SK-N-SH (cell line): ENCODE measurements at regions not wholly inside any gene's neighbourhood (a gene's known extent, or its start where the extent isn't known, plus 50 kb on each side); places are given as distances from the start of the nearest gene placed in this dataset.
A peak's percentile ranks its signal among the peaks of the same experiment; 100 is the strongest.

ENCODE experiments used
- CTCF ChIA-PET: fragments of 300-600, 350-600 bp; formaldehyde crosslinking; extraction: SDS; loops from one replicate; lab custom pipeline; 2021; lab: Yijun Ruan, JAX
- POLR2A ChIA-PET: fragments of 350-600 bp; sonication (Branson Sonifier 250); formaldehyde crosslinking; extraction: SDS; loops from one replicate; lab custom pipeline; 2020; ENCODE audit warnings: antibody characterized with exemption, inconsistent platforms; lab: Yijun Ruan, JAX
- DNase-seq: peaks from one replicate; pipeline ENCODE4 v3.0.0; 2012
- H2AFZ ChIP-seq: fragments of 200-600 bp; sonication (generic); 2 replicates; pipeline ENCODE4 v1.8.1; 2016; ENCODE audit warnings: antibody characterized with exemption, mild to moderate bottlenecking, low read depth
- H3F3A ChIP-seq: fragments of 200-600 bp; sonication (generic); replicated peaks from 2 replicates; pipeline ENCODE3; 2016; ENCODE audit warnings: antibody characterized with exemption, mild to moderate bottlenecking; ENCODE audit not compliant: insufficient read depth
- H3K27ac ChIP-seq, 2 experiments: fragments of 200-500 bp in 1 of 2; fragments of 200-600 bp in 1 of 2; sonication (Bioruptor generic) in 1 of 2; sonication (generic), shearing (Covaris generic) in 1 of 2; 2 replicates each; pipeline versions ENCODE4 v1.5.1 to v1.6.1; 2014 to 2016; ENCODE audit warnings: low read depth in 2 of 2, inconsistent platforms in 1 of 2, low read length in 1 of 2, mild to moderate bottlenecking in 1 of 2, mixed read lengths in 1 of 2
- H3K27me3 ChIP-seq: fragments of 200-600 bp; sonication (generic), shearing (Covaris generic); 2 replicates; pipeline ENCODE4 v1.6.1; 2016; ENCODE audit warnings: mixed run types; ENCODE audit not compliant: insufficient read depth
- H3K36me3 ChIP-seq, 2 experiments: fragments of 200-500 bp in 1 of 2; fragments of 200-600 bp in 1 of 2; sonication (Bioruptor generic) in 1 of 2; sonication (generic) in 1 of 2; replicated peaks in 1 of 2; 2 replicates each; pipeline versions ENCODE3 to v1.5.1; 2014 to 2016; ENCODE audit warnings: low read length in 1 of 2, mild to moderate bottlenecking in 1 of 2; ENCODE audit not compliant: insufficient read depth in 2 of 2, control insufficient read depth in 1 of 2
- H3K4me1 ChIP-seq, 2 experiments: fragments of 200-500 bp in 1 of 2; fragments of 200-600 bp in 1 of 2; sonication (Bioruptor generic) in 1 of 2; sonication (generic), shearing (Covaris generic) in 1 of 2; 2 replicates each; pipeline versions ENCODE4 v1.5.1 to v1.6.1; 2014 to 2016; ENCODE audit warnings: low read depth in 1 of 2, low read length in 1 of 2, mixed run types in 1 of 2; ENCODE audit not compliant: insufficient read depth in 2 of 2, control insufficient read depth in 1 of 2
- H3K4me2 ChIP-seq: fragments of 200-600 bp; sonication (generic), shearing (Covaris generic); 2 replicates; pipeline ENCODE4 v1.6.1; 2017; ENCODE audit warnings: mixed run types
- H3K4me3 ChIP-seq, 2 experiments: fragments of 200-500 bp in 1 of 2; fragments of 200-600 bp in 1 of 2; sonication (Bioruptor generic) in 1 of 2; sonication (generic), shearing (Covaris generic) in 1 of 2; 2 replicates each; pipeline versions ENCODE4 v1.5.1 to v1.8.1; 2014 to 2016; ENCODE audit warnings: low read depth in 2 of 2, inconsistent platforms in 1 of 2, low read length in 1 of 2, mild to moderate bottlenecking in 1 of 2, mixed read lengths in 1 of 2, moderate library complexity in 1 of 2
- H3K79me2 ChIP-seq: fragments of 200-600 bp; sonication (generic); 2 replicates; pipeline ENCODE4 v1.8.1; 2017; ENCODE audit warnings: mild to moderate bottlenecking; ENCODE audit not compliant: insufficient read depth
- H3K9ac ChIP-seq: fragments of 200-600 bp; sonication (generic); 2 replicates; pipeline ENCODE4 v1.6.1; 2017; ENCODE audit warnings: mixed run types
- H3K9me2 ChIP-seq: fragments of 200-600 bp; sonication (generic); 2 replicates; pipeline ENCODE4 v1.6.1; 2017; ENCODE audit warnings: mixed run types
- H3K9me3 ChIP-seq: fragments of 200-600 bp; sonication (generic); 2 replicates; pipeline ENCODE4 v1.6.1; 2017; ENCODE audit warnings: mixed run types, mild to moderate bottlenecking, moderate library complexity
- H4K20me1 ChIP-seq: fragments of 200-600 bp; sonication (generic); 2 replicates; pipeline ENCODE4 v1.6.1; 2017; ENCODE audit warnings: mild to moderate bottlenecking, mixed run types; ENCODE audit not compliant: insufficient read depth
- CHD2 ChIP-seq: fragments of 150-350 bp; IDR thresholded peaks from 2 replicates; pipeline ENCODE4 v1.6.1; 2018; ENCODE audit warnings: low read length; ENCODE audit not compliant: partially characterized antibody
- FOSL2 ChIP-seq: IDR thresholded peaks from 2 replicates; pipeline ENCODE4 v1.4.0; 2012; ENCODE audit warnings: low read depth, mild to moderate bottlenecking, moderate library complexity, borderline replicate concordance
- GABPA ChIP-seq: IDR thresholded peaks from 2 replicates; pipeline ENCODE4 v1.4.0; 2012; ENCODE audit warnings: low read depth, mild to moderate bottlenecking
- GATA2 ChIP-seq: sonication (generic); formaldehyde crosslinking; IDR thresholded peaks from 2 replicates; pipeline ENCODE4 v1.5.0; 2020; ENCODE audit warnings: mild to moderate bottlenecking, missing genetic modification reagents
- MXI1 ChIP-seq: IDR thresholded peaks from 2 replicates; pipeline ENCODE4 v1.6.1; 2012; ENCODE audit warnings: mild to moderate bottlenecking, low read depth, low read length, improper control_type of control experiment
- NFIC ChIP-seq: IDR thresholded peaks from 2 replicates; pipeline ENCODE4 v1.4.0; 2012; ENCODE audit warnings: borderline replicate concordance
- NRF1 ChIP-seq: IDR thresholded peaks from 2 replicates; pipeline ENCODE4 v1.6.1; 2012; ENCODE audit warnings: low read depth, mild to moderate bottlenecking, low read length
- PBX3 ChIP-seq: IDR thresholded peaks from 2 replicates; pipeline ENCODE4; 2012
- RAD21 ChIP-seq: IDR thresholded peaks from 2 replicates; pipeline ENCODE4 v1.6.1; 2012; ENCODE audit warnings: mild to moderate bottlenecking, low read length
- RFX5 ChIP-seq: IDR thresholded peaks from 2 replicates; pipeline ENCODE4 v1.6.1; 2012; ENCODE audit warnings: mild to moderate bottlenecking, improper control_type of control experiment, low read length
- RXRA ChIP-seq: IDR thresholded peaks from 2 replicates; pipeline ENCODE4 v1.4.0; 2012; ENCODE audit warnings: low read depth, mild to moderate bottlenecking, borderline replicate concordance
- SMC3 ChIP-seq: IDR thresholded peaks from 2 replicates; pipeline ENCODE4 v1.6.1; 2012; ENCODE audit warnings: low read depth, low read length, improper control_type of control experiment
- TAF1 ChIP-seq: IDR thresholded peaks from 2 replicates; pipeline ENCODE4 v1.6.1; 2012; ENCODE audit warnings: low read depth, mild to moderate bottlenecking, low read length, moderate library complexity, borderline replicate concordance
- TCF12 ChIP-seq: IDR thresholded peaks from 2 replicates; pipeline ENCODE4 v1.4.0; 2012
- TEAD4 ChIP-seq: IDR thresholded peaks from 2 replicates; pipeline ENCODE4 v1.4.0; 2012; ENCODE audit warnings: mild to moderate bottlenecking, borderline replicate concordance; ENCODE audit not compliant: insufficient read depth
- YY1 ChIP-seq: IDR thresholded peaks from 2 replicates; pipeline ENCODE4 v1.4.0; 2012; ENCODE audit warnings: low read depth, mild to moderate bottlenecking
- WGBS: methylation state at CpG from one replicate; pipeline ENCODE4 v1.1.6; 2017; ENCODE audit warnings: low lambda C conversion rate; 5-methylcytosine and 5-hydroxymethylcytosine counted together
- TF ChIP-seq, protein P1 (sequence below): IDR thresholded peaks from 2 replicates; pipeline ENCODE4 v1.4.0; 2012; ENCODE audit warnings: low read depth, borderline replicate concordance
- TF ChIP-seq, protein P2 (sequence below): IDR thresholded peaks from 2 replicates; pipeline ENCODE4 v1.4.0; 2012; ENCODE audit warnings: low read depth

GRCh38 chr11:80529726-80530125 is 1088.9 kb upstream of the TENM4 start (continued):
- TF ChIP-seq PBX3 (no peak), MXI1 (0 out of 2 replicates have a peak, but pooled peaks have one; percentile 25), NRF1 (no peak), SMC3 (no peak), RXRA (no peak)
- TF ChIP-seq, protein P1, sequence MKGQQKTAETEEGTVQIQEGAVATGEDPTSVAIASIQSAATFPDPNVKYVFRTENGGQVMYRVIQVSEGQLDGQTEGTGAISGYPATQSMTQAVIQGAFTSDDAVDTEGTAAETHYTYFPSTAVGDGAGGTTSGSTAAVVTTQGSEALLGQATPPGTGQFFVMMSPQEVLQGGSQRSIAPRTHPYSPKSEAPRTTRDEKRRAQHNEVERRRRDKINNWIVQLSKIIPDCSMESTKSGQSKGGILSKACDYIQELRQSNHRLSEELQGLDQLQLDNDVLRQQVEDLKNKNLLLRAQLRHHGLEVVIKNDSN, result no peak
- TF ChIP-seq, all 33 proteins: peak for 2

DNA sequence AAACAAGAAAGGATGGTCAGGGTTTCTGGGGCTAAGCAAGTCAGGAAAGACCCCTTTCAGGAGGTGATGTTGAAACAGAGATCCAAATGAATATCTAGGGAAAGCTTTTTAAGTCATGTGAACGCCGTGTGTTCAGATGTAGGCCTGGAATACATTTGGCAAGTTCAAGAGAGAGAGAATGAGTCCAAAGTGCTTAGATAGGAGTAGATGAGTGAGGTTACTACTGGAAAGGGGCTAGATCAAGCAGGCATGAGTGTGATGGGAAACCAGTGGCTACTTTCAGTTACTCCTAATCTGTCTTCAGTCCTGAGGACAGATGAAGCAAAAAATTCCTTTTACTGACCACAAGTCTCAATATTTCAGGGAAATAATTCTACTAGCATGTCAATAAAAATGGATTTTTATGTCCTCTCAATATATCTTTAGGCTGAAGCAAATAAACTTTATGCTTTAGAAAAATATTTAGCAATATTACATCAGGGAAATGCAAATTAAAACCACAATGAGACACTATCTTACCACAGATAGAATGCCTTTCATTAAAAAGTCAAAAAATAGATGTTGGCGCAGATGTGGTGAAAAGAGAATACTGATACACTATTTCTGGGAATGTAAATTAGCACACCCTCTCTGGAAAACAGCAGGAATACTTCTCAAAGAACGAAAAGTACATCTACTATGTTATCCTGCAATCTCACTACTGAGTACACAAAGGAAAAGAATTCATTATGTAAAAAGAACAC is 1085.0 kb upstream of the TENM4 start:
- Histone ChIP-seq H3K79me2 (no peaks in the 10 kb centered on the region), H3K9me3 (no peaks in the 10 kb centered on the region), H3K9ac (no peak overlapping the region), H3K27ac (no peak overlapping the region), H3F3A (no peaks in the 10 kb centered on the region), H3K4me2 (no peak overlapping the region), H3K4me3 (no peak overlapping the region), H3K36me3 (no peaks in the 10 kb centered on the region), H3K9me2 (no peaks in the 10 kb centered on the region), H4K20me1 (no peaks in the 10 kb centered on the region), H2AFZ (no peak overlapping the region), H3K4me1 (peaks cover 0 to 6% of the 10 kb centered on the region in 2 experiments; a peak in 1 of 4 replicates), H3K27me3 (no peaks in the 10 kb centered on the region)
- WGBS, result 17% methylated on average over 4 of the region's 4 CpGs
- CTCF ChIA-PET, result no interaction called here
- no peak for DNase-seq
- POLR2A ChIA-PET, result no interaction called here
- TF ChIP-seq NFIC (no peak), PBX3 (no peak), MXI1 (no peak), RXRA (no peak)

DNA sequence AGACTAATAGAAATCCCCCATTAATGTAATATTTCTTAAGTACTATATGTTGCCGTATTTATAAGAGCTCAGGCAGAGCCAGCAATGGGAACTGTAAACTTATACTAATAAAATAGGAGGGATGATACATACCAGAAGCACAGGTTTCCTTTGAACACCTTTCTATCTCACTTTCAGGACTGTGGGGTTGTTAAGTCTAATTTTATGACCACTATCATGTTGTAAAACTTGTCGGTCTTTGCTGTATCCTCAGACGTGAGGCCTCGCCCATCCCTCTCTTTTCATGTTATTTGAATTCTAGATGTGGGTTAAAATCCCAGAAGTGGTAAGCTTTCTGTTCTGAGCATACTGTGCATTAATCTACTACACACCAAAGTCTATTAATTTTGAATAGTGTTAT is 1083.5 kb upstream of the TENM4 start:
- no peaks in the 10 kb centered on the region for H3K27me3 ChIP-seq
- no peak overlapping the region for H3K9ac ChIP-seq
- ChIA-PET POLR2A (no interaction called here), CTCF (interaction anchor here (1.1 kb wide), 1 partner anchor 19 kb away, joined by 3 read pairs; no protein-coding TSS in a partner anchor)
- no peak overlapping the region for H3K27ac ChIP-seq
- H3K79me2 ChIP-seq, result no peaks in the 10 kb centered on the region
- H3K36me3 ChIP-seq, result no peaks in the 10 kb centered on the region
- no peak overlapping the region for H3K4me2 ChIP-seq
- WGBS, result 39% methylated on average over 4 of the region's 4 CpGs
- no peak overlapping the region for H3K4me3 ChIP-seq
- H3K9me2 ChIP-seq, result no peaks in the 10 kb centered on the region
- no peak for DNase-seq
- no peaks in the 10 kb centered on the region for H4K20me1 ChIP-seq
- H2AFZ ChIP-seq, result no peak overlapping the region
- TF ChIP-seq FOSL2, result no peak
- TF ChIP-seq GATA2, result no peak
- TF ChIP-seq YY1, result no peak
- TF ChIP-seq CHD2, result no peak
- TF ChIP-seq TAF1, result no peak
- no peak for TF ChIP-seq TCF12
- no peak for TF ChIP-seq TEAD4
- no peak for TF ChIP-seq RAD21
- TF ChIP-seq, protein P1, result no peak
- no peak for TF ChIP-seq RXRA
- TF ChIP-seq GABPA, result no peak
- TF ChIP-seq RFX5, result no peak
- TF ChIP-seq, protein P2, sequence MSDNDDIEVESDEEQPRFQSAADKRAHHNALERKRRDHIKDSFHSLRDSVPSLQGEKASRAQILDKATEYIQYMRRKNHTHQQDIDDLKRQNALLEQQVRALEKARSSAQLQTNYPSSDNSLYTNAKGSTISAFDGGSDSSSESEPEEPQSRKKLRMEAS, result no peak
- TF ChIP-seq, all 33 proteins: peak for 0
- Histone ChIP-seq H3K4me1 (peaks cover 0 to 3% of the 10 kb centered on the region in 2 experiments; a peak in 1 of 4 replicates), H3K9me3 (no peaks in the 10 kb centered on the region), H3F3A (no peaks in the 10 kb centered on the region)
